GM21526 (cell line): ENCODE measurements at regions not wholly inside any gene's neighbourhood (a gene's known extent, or its start where the extent isn't known, plus 50 kb on each side); places are given as distances from the start of the nearest gene placed in this dataset.
"Not testable (repeated sequence)": the region's sequence is repeated elsewhere in the genome, so short reads cannot be mapped to it uniquely, and the experiment has no call there.

Experiments used
- ATAC-seq: cut with Tn5 transposase; IDR thresholded peaks from one replicate; pipeline ENCODE4 v1.9.1; 2021; ENCODE audit warnings: moderate library complexity; ENCODE audit not compliant: unreplicated experiment, low FRiP score

GRCh38 chr7:90033850-90034249, 120.4 kb upstream of the STEAP1 start:
- ATAC-seq, result no peak

- no peak for ATAC-seq
Measured at GRCh38 chr7:90053094-90053493, 101.2 kb upstream of the STEAP1 start.

- no peak for ATAC-seq
Measured at GRCh38 chr7:90061077-90061476, 93.2 kb upstream of the STEAP1 start.

GRCh38 chr7:90064370-90064769, 89.9 kb upstream of the STEAP1 start:
- no peak for ATAC-seq

- ATAC-seq, result no peak
Measured at GRCh38 chr7:90067171-90067570, 87.1 kb upstream of the STEAP1 start.

- not testable (repeated sequence) for ATAC-seq
Measured at GRCh38 chr7:90070238-90070637, 84.0 kb upstream of the STEAP1 start.

GRCh38 chr7:90078921-90079320, 75.3 kb upstream of the STEAP1 start:
- no peak for ATAC-seq

- ATAC-seq, result no peak
Measured at GRCh38 chr7:90081621-90082020, 72.6 kb upstream of the STEAP1 start.

- ATAC-seq, result no peak
Measured at GRCh38 chr7:90092506-90092905, 61.8 kb upstream of the STEAP1 start.

GRCh38 chr7:90094030-90094429, 60.2 kb upstream of the STEAP1 start:
- no peak for ATAC-seq
